Endodermal cell (in vitro differentiated cells): ENCODE measurements at regions not wholly inside any gene's neighbourhood (a gene's known extent, or its start where the extent isn't known, plus 50 kb on each side); places are given as distances from the start of the nearest gene placed in this dataset.

Source experiments
- DNase-seq: peaks from one replicate; pipeline ENCODE4 v3.0.0-alpha.2; 2017
- H3K27ac ChIP-seq: 2 replicates; pipeline ENCODE4 v1.5.1; 2013; ENCODE audit warnings: mild to moderate bottlenecking, low read depth, low read length, moderate library complexity
- H3K27me3 ChIP-seq: 2 replicates; pipeline ENCODE4 v1.6.1; 2013; ENCODE audit warnings: mild to moderate bottlenecking, low read length, moderate library complexity; ENCODE audit not compliant: insufficient read depth, control insufficient read depth, poor library complexity, severe bottlenecking
- H3K36me3 ChIP-seq: 2 replicates; pipeline ENCODE4 v1.7.0; 2013; ENCODE audit warnings: mild to moderate bottlenecking, low read length, moderate library complexity; ENCODE audit not compliant: control insufficient read depth, insufficient read depth
- H3K4me1 ChIP-seq: one replicate; pipeline ENCODE4 v1.7.0; 2013; ENCODE audit warnings: low read length; ENCODE audit not compliant: control insufficient read depth, insufficient read depth
- H3K4me3 ChIP-seq: 2 replicates; pipeline ENCODE4 v1.5.1; 2013; ENCODE audit warnings: mild to moderate bottlenecking, low read length, moderate library complexity
- H3K9ac ChIP-seq: 2 replicates; pipeline ENCODE4 v1.6.1; 2013; ENCODE audit warnings: mild to moderate bottlenecking, low read length, moderate library complexity; ENCODE audit not compliant: poor library complexity, severe bottlenecking; ENCODE audit errors: extremely low read depth
- H3K9me3 ChIP-seq: 2 replicates; pipeline ENCODE4 v1.6.1; 2013; ENCODE audit warnings: mild to moderate bottlenecking, low read length, moderate library complexity; ENCODE audit not compliant: control insufficient read depth
- H3K27ac Mint-ChIP-seq: 2 replicates; pipeline ENCODE4 v1.8.0; 2020; ENCODE audit warnings: mixed read lengths
- H3K27me3 Mint-ChIP-seq: 2 replicates; pipeline ENCODE4 v1.8.0; 2021; ENCODE audit warnings: mild to moderate bottlenecking, mixed read lengths; ENCODE audit not compliant: insufficient read depth
- H3K36me3 Mint-ChIP-seq: 2 replicates; pipeline ENCODE4 v1.8.0; 2020; ENCODE audit warnings: low read depth, mixed read lengths
- H3K4me1 Mint-ChIP-seq: 2 replicates; pipeline ENCODE4 v1.8.0; 2020; ENCODE audit warnings: mixed read lengths
- H3K4me3 Mint-ChIP-seq: 2 replicates; pipeline ENCODE4 v1.8.0; 2020; ENCODE audit warnings: mild to moderate bottlenecking, moderate library complexity, mixed read lengths
- H3K9me3 Mint-ChIP-seq: 2 replicates; pipeline ENCODE4 v1.8.0; 2020; ENCODE audit warnings: mild to moderate bottlenecking, mixed read lengths
- CTCF ChIP-seq: fragments of 200-600 bp; sonication (generic); conservative IDR thresholded peaks from 2 replicates; pipeline ENCODE4 v1.5.0; 2021; ENCODE audit warnings: antibody characterized with exemption, mild to moderate bottlenecking
- WGBS, 2 experiments: methylation state at CpG; one replicate each; pipeline versions ENCODE4 v1.1.5 to v1.1.7; 2013; ENCODE audit warnings: missing lambda C conversion rate in 2 of 2, mixed read lengths in 1 of 2; ENCODE audit not compliant: insufficient coverage in 1 of 2, insufficient read length in 1 of 2; 5-methylcytosine and 5-hydroxymethylcytosine counted together

GRCh38 chr2:71938108-71938507, 209.6 kb downstream of the CYP26B1 start:
- no peak overlapping the region for H3K4me3 ChIP-seq
- H3K27ac Mint-ChIP-seq: no peak overlapping the region
- no peak overlapping the region for H3K27ac ChIP-seq
- H3K9me3 ChIP-seq: no peaks in the 10 kb centered on the region
- TF ChIP-seq CTCF: no peak
- peak; percentile 23 for DNase-seq
- H3K9me3 Mint-ChIP-seq: no peaks in the 10 kb centered on the region
- no peaks in the 10 kb centered on the region for H3K27me3 ChIP-seq
- H3K4me1 Mint-ChIP-seq: no peaks in the 10 kb centered on the region
- no peaks in the 10 kb centered on the region for H3K4me1 ChIP-seq
- H3K27me3 Mint-ChIP-seq: peaks cover 7% of the 10 kb centered on the region
- H3K36me3 ChIP-seq: no peaks in the 10 kb centered on the region
- H3K9ac ChIP-seq: no peak overlapping the region
- WGBS, 2 experiments: 82% methylated on average over 1 of the region's 1 CpG; no CpG with 5 or more reads in 1 of the 2 experiments
- no peaks in the 10 kb centered on the region for H3K36me3 Mint-ChIP-seq
- H3K4me3 Mint-ChIP-seq: no peak overlapping the region

- peaks cover 7% of the 10 kb centered on the region for H3K27me3 Mint-ChIP-seq
- H3K27ac Mint-ChIP-seq: no peak overlapping the region
- Histone ChIP-seq H3K9ac (no peak overlapping the region), H3K27ac (no peak overlapping the region), H3K9me3 (no peaks in the 10 kb centered on the region), H3K27me3 (no peaks in the 10 kb centered on the region), H3K4me1 (no peaks in the 10 kb centered on the region), H3K4me3 (no peak overlapping the region), H3K36me3 (no peaks in the 10 kb centered on the region)
- peak; percentile 48 for DNase-seq
- H3K4me1 Mint-ChIP-seq: no peaks in the 10 kb centered on the region
- H3K4me3 Mint-ChIP-seq: no peak overlapping the region
- TF ChIP-seq CTCF: no peak
- H3K9me3 Mint-ChIP-seq: no peaks in the 10 kb centered on the region
- no peaks in the 10 kb centered on the region for H3K36me3 Mint-ChIP-seq
- 57 to 92% methylated on average over 1 of the region's 1 CpG for WGBS, 2 experiments
Observed at GRCh38 chr2:71937396-71937795, 210.3 kb downstream of the CYP26B1 start.

GRCh38 chr2:71936076-71937030, 211.3 kb downstream of the CYP26B1 start:
- no peaks in the 10 kb centered on the region for H3K27me3 ChIP-seq
- no peak for DNase-seq
- no peaks in the 10 kb centered on the region for H3K4me1 ChIP-seq
- H3K27me3 Mint-ChIP-seq: peaks cover 7% of the 10 kb centered on the region
- no peak for TF ChIP-seq CTCF
- no peak overlapping the region for H3K27ac Mint-ChIP-seq
- H3K27ac ChIP-seq: no peak overlapping the region
- H3K9me3 ChIP-seq: no peaks in the 10 kb centered on the region
- H3K9ac ChIP-seq: no peak overlapping the region
- no peak overlapping the region for H3K4me3 ChIP-seq
- no peaks in the 10 kb centered on the region for H3K9me3 Mint-ChIP-seq
- H3K4me3 Mint-ChIP-seq: no peak overlapping the region
- WGBS, 2 experiments: 89 to 93% methylated on average over 4 to 5 of the region's 5 CpGs
- H3K4me1 Mint-ChIP-seq: no peaks in the 10 kb centered on the region
- no peaks in the 10 kb centered on the region for H3K36me3 ChIP-seq
- no peaks in the 10 kb centered on the region for H3K36me3 Mint-ChIP-seq
